ENCODE measurements at regions not wholly inside any gene's neighbourhood (a gene's known extent, or its start where the extent isn't known, plus 50 kb on each side); places are given as distances from the start of the nearest gene placed in this dataset.

DNA sequence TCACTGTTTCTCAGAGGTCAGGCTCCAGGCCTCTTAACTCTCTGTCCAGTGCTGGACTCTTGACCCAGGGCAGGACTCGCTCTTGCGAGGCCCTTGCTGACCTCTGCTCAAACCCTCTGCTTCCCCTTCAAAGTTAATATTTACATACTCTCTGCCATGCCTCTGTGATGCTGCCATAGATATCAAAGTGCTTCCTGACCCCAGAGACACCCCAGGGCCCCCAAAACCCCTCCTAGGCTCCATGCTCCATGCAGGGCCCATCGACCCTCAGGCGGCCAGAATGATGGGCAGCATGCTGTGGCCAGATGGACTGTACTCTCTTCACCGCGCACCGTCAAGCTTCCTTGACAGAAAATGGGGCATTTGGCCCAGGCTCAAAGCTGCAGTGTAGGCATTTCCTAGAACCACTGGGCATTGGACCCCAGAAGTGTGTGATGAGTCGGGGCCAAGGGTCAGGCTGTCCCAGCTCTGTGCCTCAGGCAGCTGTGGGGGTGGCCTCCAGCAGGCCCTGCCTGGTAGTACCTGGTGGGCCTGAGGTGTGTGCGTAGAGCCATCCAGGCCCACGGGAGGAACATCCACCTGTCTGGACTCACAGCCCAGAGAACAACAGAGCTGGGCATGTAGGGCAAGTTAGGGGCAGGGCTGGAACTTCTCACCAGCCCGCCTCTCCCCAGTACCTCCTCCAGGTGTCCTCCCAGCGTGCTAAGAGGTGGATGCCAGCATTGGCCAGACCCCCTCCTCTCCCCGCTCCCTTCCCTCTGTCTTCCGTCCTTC, 142.8 kb downstream of the VEGFA start (continued):
- TF ChIP-seq HOXA7 (CRISPR knock-in tag; IDR thresholded peaks at IDR 0.05) (no peak), ZKSCAN1 (IDR thresholded peaks at IDR 0.05; ENCODE audit: low read length) (no peak), ZNF430 (CRISPR knock-in tag; IDR thresholded peaks at IDR 0.05) (peak; percentile 77), ZNF296 (CRISPR knock-in tag; conservative IDR thresholded peaks at IDR 0.05) (peak; percentile 99), ZSCAN12 (CRISPR knock-in tag; IDR thresholded peaks at IDR 0.05) (no peak), HNRNPH1 (optimal IDR thresholded peaks at IDR 0.05; ENCODE audit: low read depth, low read length) (no peak), RBAK (CRISPR knock-in tag; IDR thresholded peaks at IDR 0.05) (no peak), LCORL (IDR thresholded peaks at IDR 0.05) (no peak), LCORL (CRISPR knock-in tag; IDR thresholded peaks at IDR 0.05) (peak; percentile 96), NKX3-1 (CRISPR knock-in tag; IDR thresholded peaks at IDR 0.05) (0 out of 2 replicates have a peak, but pooled peaks have one; percentile 15), CBX5 (CRISPR knock-in tag; IDR thresholded peaks at IDR 0.05; ENCODE audit: borderline replicate concordance) (peak; percentile 19; the same call in 1 of the 2 replicates), SOX5 (CRISPR knock-in tag; IDR thresholded peaks at IDR 0.05; ENCODE audit: borderline replicate concordance) (peak; percentile 83; the same call in 1 of the 2 replicates), TOE1 (CRISPR knock-in tag; IDR thresholded peaks at IDR 0.05) (no peak), ZC3H13 (CRISPR knock-in tag; IDR thresholded peaks at IDR 0.05) (no peak), ZNF569 (CRISPR knock-in tag; IDR thresholded peaks at IDR 0.05; ENCODE audit: borderline replicate concordance) (no peak), ZBTB7A (CRISPR knock-in tag; IDR thresholded peaks at IDR 0.05) (peak; percentile 85), ZNF644 (CRISPR knock-in tag; IDR thresholded peaks at IDR 0.05; ENCODE audit: low read depth) (peak; percentile 52; the same call in 1 of the 2 replicates), ZNF747 (CRISPR knock-in tag; IDR thresholded peaks at IDR 0.05; ENCODE audit: borderline replicate concordance) (peak; percentile 90; the same call in 1 of the 2 replicates), ZNF235 (CRISPR knock-in tag; IDR thresholded peaks at IDR 0.05; ENCODE audit: borderline replicate concordance) (peak; percentile 67; the same call in 1 of the 2 replicates)
- TF ChIP-seq, protein P1, sequence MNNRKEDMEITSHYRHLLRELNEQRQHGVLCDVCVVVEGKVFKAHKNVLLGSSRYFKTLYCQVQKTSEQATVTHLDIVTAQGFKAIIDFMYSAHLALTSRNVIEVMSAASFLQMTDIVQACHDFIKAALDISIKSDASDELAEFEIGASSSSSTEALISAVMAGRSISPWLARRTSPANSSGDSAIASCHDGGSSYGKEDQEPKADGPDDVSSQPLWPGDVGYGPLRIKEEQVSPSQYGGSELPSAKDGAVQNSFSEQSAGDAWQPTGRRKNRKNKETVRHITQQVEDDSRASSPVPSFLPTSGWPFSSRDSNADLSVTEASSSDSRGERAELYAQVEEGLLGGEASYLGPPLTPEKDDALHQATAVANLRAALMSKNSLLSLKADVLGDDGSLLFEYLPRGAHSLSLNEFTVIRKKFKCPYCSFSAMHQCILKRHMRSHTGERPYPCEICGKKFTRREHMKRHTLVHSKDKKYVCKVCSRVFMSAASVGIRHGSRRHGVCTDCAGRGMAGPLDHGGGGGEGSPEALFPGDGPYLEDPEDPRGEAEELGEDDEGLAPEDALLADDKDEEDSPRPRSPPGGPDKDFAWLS (CRISPR knock-in tag; IDR thresholded peaks at IDR 0.05; ENCODE audit: borderline replicate concordance): peak; percentile 100
- TF ChIP-seq, protein P2, sequence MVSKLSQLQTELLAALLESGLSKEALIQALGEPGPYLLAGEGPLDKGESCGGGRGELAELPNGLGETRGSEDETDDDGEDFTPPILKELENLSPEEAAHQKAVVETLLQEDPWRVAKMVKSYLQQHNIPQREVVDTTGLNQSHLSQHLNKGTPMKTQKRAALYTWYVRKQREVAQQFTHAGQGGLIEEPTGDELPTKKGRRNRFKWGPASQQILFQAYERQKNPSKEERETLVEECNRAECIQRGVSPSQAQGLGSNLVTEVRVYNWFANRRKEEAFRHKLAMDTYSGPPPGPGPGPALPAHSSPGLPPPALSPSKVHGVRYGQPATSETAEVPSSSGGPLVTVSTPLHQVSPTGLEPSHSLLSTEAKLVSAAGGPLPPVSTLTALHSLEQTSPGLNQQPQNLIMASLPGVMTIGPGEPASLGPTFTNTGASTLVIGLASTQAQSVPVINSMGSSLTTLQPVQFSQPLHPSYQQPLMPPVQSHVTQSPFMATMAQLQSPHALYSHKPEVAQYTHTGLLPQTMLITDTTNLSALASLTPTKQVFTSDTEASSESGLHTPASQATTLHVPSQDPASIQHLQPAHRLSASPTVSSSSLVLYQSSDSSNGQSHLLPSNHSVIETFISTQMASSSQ (IDR thresholded peaks at IDR 0.05; ENCODE audit: low read depth): peak; percentile 83
- TF ChIP-seq, protein P2 (CRISPR knock-in tag; IDR thresholded peaks at IDR 0.05; ENCODE audit: borderline replicate concordance): peak; percentile 91
- TF ChIP-seq, protein P3, sequence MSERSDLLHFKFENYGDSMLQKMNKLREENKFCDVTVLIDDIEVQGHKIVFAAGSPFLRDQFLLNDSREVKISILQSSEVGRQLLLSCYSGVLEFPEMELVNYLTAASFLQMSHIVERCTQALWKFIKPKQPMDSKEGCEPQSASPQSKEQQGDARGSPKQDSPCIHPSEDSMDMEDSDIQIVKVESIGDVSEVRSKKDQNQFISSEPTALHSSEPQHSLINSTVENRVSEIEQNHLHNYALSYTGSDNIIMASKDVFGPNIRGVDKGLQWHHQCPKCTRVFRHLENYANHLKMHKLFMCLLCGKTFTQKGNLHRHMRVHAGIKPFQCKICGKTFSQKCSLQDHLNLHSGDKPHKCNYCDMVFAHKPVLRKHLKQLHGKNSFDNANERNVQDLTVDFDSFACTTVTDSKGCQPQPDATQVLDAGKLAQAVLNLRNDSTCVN (CRISPR knock-in tag; IDR thresholded peaks at IDR 0.05; ENCODE audit: borderline replicate concordance): no peak
